ENCODE measurements at regions not wholly inside any gene's neighbourhood (a gene's known extent, or its start where the extent isn't known, plus 50 kb on each side); places are given as distances from the start of the nearest gene placed in this dataset.
"Not testable (repeated sequence)": the region's sequence is repeated elsewhere in the genome, so short reads cannot be mapped to it uniquely, and the experiment has no call there.

- H3K4me1 Mint-ChIP-seq, result peaks cover 0 to 6% (median 0%) of the 10 kb centered on the region in 4 donors
- H3K27ac Mint-ChIP-seq, result no peak overlapping the region
- H3K9me3 Mint-ChIP-seq, result peaks cover 3 to 22% (median 10%) of the 10 kb centered on the region in 9 donors
- DNase-seq, result no peak
- H3K27me3 Mint-ChIP-seq, result peaks cover 0 to 5% (median 1%) of the 10 kb centered on the region in 5 donors
- H3K36me3 Mint-ChIP-seq, result peaks cover 0 to 9% (median 2%) of the 10 kb centered on the region in 3 donors
- ATAC-seq, result no peak
- H3K4me3 Mint-ChIP-seq, result no peak overlapping the region
- POLR2A ChIA-PET, result no interaction called here
These were observed 89.9 kb upstream of the MTHFD1L start for GRCh38 chr6:150775415-150776203.

- ATAC-seq, result no peak
- no peak overlapping the region for H3K4me3 Mint-ChIP-seq
- H3K4me1 Mint-ChIP-seq, result peaks cover 0 to 6% (median 0%) of the 10 kb centered on the region in 4 donors
- H3K36me3 Mint-ChIP-seq, result peaks cover 0 to 11% (median 2%) of the 10 kb centered on the region in 3 donors
- no peak overlapping the region for H3K27ac Mint-ChIP-seq
- H3K9me3 Mint-ChIP-seq, result peaks cover 3 to 22% (median 10%) of the 10 kb centered on the region in 9 donors
- POLR2A ChIA-PET, result no interaction called here
- DNase-seq, result no peak
- peaks cover 0 to 7% (median 3%) of the 10 kb centered on the region in 5 donors for H3K27me3 Mint-ChIP-seq
These were observed 87.8 kb upstream of the MTHFD1L start for GRCh38 chr6:150777736-150778135.

GRCh38 chr6:150783813-150784212 is 81.7 kb upstream of the MTHFD1L start:
- DNase-seq (no peak), ATAC-seq (no peak)
- H3K36me3 Mint-ChIP-seq, result peaks cover 0 to 8% (median 0%) of the 10 kb centered on the region in 3 donors
- H3K4me1 Mint-ChIP-seq, result no peaks in the 10 kb centered on the region
- POLR2A ChIA-PET, result no interaction called here
- H3K27ac Mint-ChIP-seq, result no peak overlapping the region
- H3K4me3 Mint-ChIP-seq, result no peak overlapping the region
- H3K9me3 Mint-ChIP-seq, result peaks cover 0 to 13% (median 0%) of the 10 kb centered on the region in 9 donors
- peaks cover 2 to 10% (median 8%) of the 10 kb centered on the region in 5 donors for H3K27me3 Mint-ChIP-seq

- Mint-ChIP-seq H3K9me3 (peaks cover 0 to 13% (median 0%) of the 10 kb centered on the region in 9 donors), H3K36me3 (peaks cover 0 to 8% (median 0%) of the 10 kb centered on the region in 3 donors), H3K4me1 (no peaks in the 10 kb centered on the region), H3K4me3 (no peak overlapping the region), H3K27ac (no peak overlapping the region), H3K27me3 (peaks cover 2 to 8% (median 5%) of the 10 kb centered on the region in 5 donors)
- no peak for DNase-seq
- POLR2A ChIA-PET, result no interaction called here
- ATAC-seq, result no peak
These were observed 78.1 kb upstream of the MTHFD1L start for GRCh38 chr6:150787429-150787828.

- Mint-ChIP-seq H3K9me3 (peaks cover 0 to 9% (median 0%) of the 10 kb centered on the region in 9 donors), H3K4me1 (no peaks in the 10 kb centered on the region), H3K4me3 (no peak overlapping the region), H3K27me3 (peaks cover 0 to 5% (median 2%) of the 10 kb centered on the region in 5 donors), H3K36me3 (peaks cover 0 to 2% (median 0%) of the 10 kb centered on the region in 3 donors), H3K27ac (no peak overlapping the region)
- ATAC-seq (no peak), DNase-seq (no peak)
- POLR2A ChIA-PET, result no interaction called here
These were observed 77.4 kb upstream of the MTHFD1L start for GRCh38 chr6:150788089-150788488.

GRCh38 chr6:150789906-150790305 is 75.6 kb upstream of the MTHFD1L start:
- H3K27me3 Mint-ChIP-seq, ATAC-seq, POLR2A ChIA-PET: not testable (repeated sequence)

GRCh38 chr6:150791717-150792116 is 73.8 kb upstream of the MTHFD1L start:
- ATAC-seq (no peak), DNase-seq (no peak)
- POLR2A ChIA-PET, result no interaction called here
- H3K27me3 Mint-ChIP-seq, result peaks cover 0 to 1% (median 0%) of the 10 kb centered on the region in 5 donors
- H3K9me3 Mint-ChIP-seq, result no peaks in the 10 kb centered on the region
- no peaks in the 10 kb centered on the region for H3K36me3 Mint-ChIP-seq
- no peak overlapping the region for H3K27ac Mint-ChIP-seq
- H3K4me1 Mint-ChIP-seq, result no peaks in the 10 kb centered on the region
- no peak overlapping the region for H3K4me3 Mint-ChIP-seq

More at GRCh38 chr6:150789906-150790305, 75.6 kb upstream of the MTHFD1L start:
- not testable (repeated sequence) for H3K27ac Mint-ChIP-seq, H3K4me3 Mint-ChIP-seq, H3K9me3 Mint-ChIP-seq, DNase-seq, H3K4me1 Mint-ChIP-seq, H3K36me3 Mint-ChIP-seq

GRCh38 chr6:150797949-150798348 is 67.6 kb upstream of the MTHFD1L start:
- no peaks in the 10 kb centered on the region for H3K36me3 Mint-ChIP-seq
- no peaks in the 10 kb centered on the region for H3K9me3 Mint-ChIP-seq
- POLR2A ChIA-PET, result no interaction called here
- ATAC-seq (no peak), DNase-seq (no peak)
- H3K27me3 Mint-ChIP-seq, result no peaks in the 10 kb centered on the region
- no peak overlapping the region for H3K27ac Mint-ChIP-seq
- no peaks in the 10 kb centered on the region for H3K4me1 Mint-ChIP-seq
- no peak overlapping the region for H3K4me3 Mint-ChIP-seq

- POLR2A ChIA-PET, result no interaction called here
- Mint-ChIP-seq H3K4me1 (no peaks in the 10 kb centered on the region), H3K27ac (no peak overlapping the region), H3K9me3 (no peaks in the 10 kb centered on the region), H3K4me3 (no peak overlapping the region), H3K36me3 (no peaks in the 10 kb centered on the region), H3K27me3 (no peaks in the 10 kb centered on the region)
- DNase-seq (no peak), ATAC-seq (no peak)
These were observed 66.2 kb upstream of the MTHFD1L start for GRCh38 chr6:150799276-150799805.

GRCh38 chr6:150800674-150801314 is 64.7 kb upstream of the MTHFD1L start:
- POLR2A ChIA-PET, result no interaction called here
- DNase-seq (no peak), ATAC-seq (no peak)
- H3K9me3 Mint-ChIP-seq, result no peaks in the 10 kb centered on the region
- H3K27me3 Mint-ChIP-seq, result no peaks in the 10 kb centered on the region
- H3K27ac Mint-ChIP-seq, result no peak overlapping the region
- no peaks in the 10 kb centered on the region for H3K36me3 Mint-ChIP-seq
- H3K4me3 Mint-ChIP-seq, result no peak overlapping the region
- H3K4me1 Mint-ChIP-seq, result no peaks in the 10 kb centered on the region

GRCh38 chr6:150806790-150807189 is 58.7 kb upstream of the MTHFD1L start:
- no peak for ATAC-seq
- no peaks in the 10 kb centered on the region for H3K4me1 Mint-ChIP-seq
- POLR2A ChIA-PET, result no interaction called here

GRCh38 chr6:150813319-150813992 is 52.0 kb upstream of the MTHFD1L start:
- POLR2A ChIA-PET, result interaction anchor here (0.5 to 0.7 kb wide), 2 partner anchors 308 to 1277 kb away, joined by 3 read pairs; no protein-coding TSS in a partner anchor
- no peak overlapping the region for H3K4me3 Mint-ChIP-seq

More at GRCh38 chr6:150806790-150807189, 58.7 kb upstream of the MTHFD1L start:
- H3K27me3 Mint-ChIP-seq, result peaks cover 0 to 6% (median 3%) of the 10 kb centered on the region in 5 donors
- H3K36me3 Mint-ChIP-seq, result no peaks in the 10 kb centered on the region
- no peak overlapping the region for H3K4me3 Mint-ChIP-seq
- H3K27ac Mint-ChIP-seq, result no peak overlapping the region
- DNase-seq, result no peak
- no peaks in the 10 kb centered on the region for H3K9me3 Mint-ChIP-seq

GRCh38 chr6:150813993-150814359 is 51.5 kb upstream of the MTHFD1L start:
- peak overlapping the region in 1 of 10 donors; percentile 13 for H3K27ac Mint-ChIP-seq
- H3K9me3 Mint-ChIP-seq, result no peaks in the 10 kb centered on the region
- no peaks in the 10 kb centered on the region for H3K36me3 Mint-ChIP-seq
- H3K4me1 Mint-ChIP-seq, result peaks cover 0 to 6% (median 0%) of the 10 kb centered on the region in 4 donors
- POLR2A ChIA-PET, result no interaction called here
- ATAC-seq, result no peak
- DNase-seq, result no peak
- H3K27me3 Mint-ChIP-seq, result peaks cover 7 to 22% (median 11%) of the 10 kb centered on the region in 5 donors
- H3K4me3 Mint-ChIP-seq, result no peak overlapping the region

More at GRCh38 chr6:150813319-150813992, 52.0 kb upstream of the MTHFD1L start:
- no peak for ATAC-seq
- no peak for DNase-seq
- Mint-ChIP-seq H3K36me3 (no peaks in the 10 kb centered on the region), H3K27ac (peak overlapping the region in 2 of 10 donors; percentile 46 to 68), H3K4me1 (peaks cover 0 to 6% (median 0%) of the 10 kb centered on the region in 4 donors), H3K9me3 (no peaks in the 10 kb centered on the region), H3K27me3 (peaks cover 7 to 20% (median 11%) of the 10 kb centered on the region in 5 donors)

Measured in naive thymus-derived CD8-positive, alpha-beta T cell (primary cell).